HL-60 (cell line): ENCODE measurements at regions not wholly inside any gene's neighbourhood (a gene's known extent, or its start where the extent isn't known, plus 50 kb on each side); places are given as distances from the start of the nearest gene placed in this dataset.

Experiments used
- CTCF ChIP-seq: IDR thresholded peaks from one replicate; pipeline ENCODE4 v1.5.1; 2011; ENCODE audit warnings: low read length, control low read depth, inconsistent platforms; ENCODE audit not compliant: insufficient read depth
- GABPA ChIP-seq: IDR thresholded peaks from 2 replicates; pipeline ENCODE4 v1.6.1; 2012; ENCODE audit warnings: low read depth
- POLR2AphosphoS5 ChIP-seq: IDR thresholded peaks from 2 replicates; pipeline ENCODE4 v1.6.1; 2012; ENCODE audit warnings: low read depth
- SPI1 ChIP-seq: IDR thresholded peaks from 2 replicates; pipeline ENCODE4 v1.6.1; 2012; ENCODE audit warnings: low read depth, mild to moderate bottlenecking, borderline replicate concordance

DNA sequence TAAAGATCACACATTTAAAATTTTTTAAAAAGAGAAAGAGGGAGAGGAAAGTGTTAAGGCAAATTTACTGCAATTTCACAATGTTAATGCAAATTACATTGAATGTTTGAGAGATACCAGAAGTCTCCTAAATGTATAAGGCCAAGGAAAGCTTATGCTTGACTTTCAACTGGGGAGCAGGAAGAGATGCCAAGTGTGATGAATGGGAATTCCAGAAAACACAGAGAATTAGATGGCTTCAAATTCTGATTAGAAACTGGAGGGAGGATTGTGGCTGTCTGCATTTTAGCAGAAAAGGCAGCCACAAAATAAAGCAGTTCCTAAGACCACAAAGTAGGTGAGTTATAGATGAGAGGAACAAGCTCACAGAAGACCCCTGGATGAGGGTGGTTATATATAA is 328.3 kb upstream of the CITED2 start:
- TF ChIP-seq CTCF (no peak), POLR2AphosphoS5 (no peak), SPI1 (no peak), GABPA (no peak)
